ENCODE measurements at regions not wholly inside any gene's neighbourhood (a gene's known extent, or its start where the extent isn't known, plus 50 kb on each side); places are given as distances from the start of the nearest gene placed in this dataset.

DNA sequence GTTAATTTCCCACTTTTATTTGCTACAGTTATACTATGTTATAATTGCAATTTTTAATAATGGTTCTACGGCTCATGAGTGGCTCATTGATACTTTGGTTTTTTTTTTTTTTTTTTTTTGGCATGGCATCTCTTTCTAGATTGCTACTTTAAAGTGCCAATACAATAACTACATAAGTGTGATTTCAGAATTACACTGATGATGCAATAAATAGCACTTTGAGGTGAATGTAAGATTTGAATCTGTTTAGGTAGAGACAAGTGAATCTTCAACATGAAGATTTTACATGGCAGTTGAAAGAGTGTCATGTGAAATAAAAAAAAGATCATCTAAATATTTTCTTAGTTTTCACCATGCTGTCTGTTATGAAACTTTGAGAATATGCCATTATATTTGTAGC lies 75.7 kb downstream of the KBTBD8 start:
- Histone ChIP-seq H3F3A (ENCODE audit: insufficient read depth, low read length, poor library complexity, severe bottlenecking) (no peaks in the 10 kb centered on the region), H2AFZ (ENCODE audit: low read depth, low read length) (no peak overlapping the region), H3K27me3 (ENCODE audit: insufficient read depth, low read depth, low read length) (no peaks in the 10 kb centered on the region), H3K4me3 (ENCODE audit: low read length) (no peak overlapping the region), H3K9me3 (ENCODE audit: low read length) (no peaks in the 10 kb centered on the region), H3K9ac (ENCODE audit: low read length) (no peak overlapping the region), H3K36me3 (ENCODE audit: insufficient read depth, low read length) (no peaks in the 10 kb centered on the region), H3K9me2 (ENCODE audit: insufficient read depth, low read length) (no peaks in the 10 kb centered on the region), H3K79me2 (replicated peaks; ENCODE audit: insufficient read depth, low read length) (no peaks in the 10 kb centered on the region), H3K4me2 (ENCODE audit: low read length) (no peak overlapping the region), H3K27ac (ENCODE audit: low read length) (no peak overlapping the region), H4K20me1 (ENCODE audit: insufficient read depth) (no peaks in the 10 kb centered on the region)
- TF ChIP-seq EZH2 (IDR thresholded peaks at IDR 0.05; ENCODE audit: borderline replicate concordance, insufficient read depth, low read length, poor library complexity, severe bottlenecking) (no peak), TAF1 (IDR thresholded peaks at IDR 0.05; ENCODE audit: low read depth) (no peak), MXI1 (conservative IDR thresholded peaks at IDR 0.05; ENCODE audit: poor library complexity, severe bottlenecking) (no peak), SMC3 (conservative IDR thresholded peaks at IDR 0.05; ENCODE audit: poor library complexity) (no peak), POLR2AphosphoS5 (IDR thresholded peaks at IDR 0.05) (no peak), CTCF (IDR thresholded peaks at IDR 0.05; ENCODE audit: poor library complexity, severe bottlenecking) (no peak), EP300 (conservative IDR thresholded peaks at IDR 0.05; ENCODE audit: poor library complexity, severe bottlenecking) (no peak), RAD21 (conservative IDR thresholded peaks at IDR 0.05) (no peak)
- TF ChIP-seq, protein P1, sequence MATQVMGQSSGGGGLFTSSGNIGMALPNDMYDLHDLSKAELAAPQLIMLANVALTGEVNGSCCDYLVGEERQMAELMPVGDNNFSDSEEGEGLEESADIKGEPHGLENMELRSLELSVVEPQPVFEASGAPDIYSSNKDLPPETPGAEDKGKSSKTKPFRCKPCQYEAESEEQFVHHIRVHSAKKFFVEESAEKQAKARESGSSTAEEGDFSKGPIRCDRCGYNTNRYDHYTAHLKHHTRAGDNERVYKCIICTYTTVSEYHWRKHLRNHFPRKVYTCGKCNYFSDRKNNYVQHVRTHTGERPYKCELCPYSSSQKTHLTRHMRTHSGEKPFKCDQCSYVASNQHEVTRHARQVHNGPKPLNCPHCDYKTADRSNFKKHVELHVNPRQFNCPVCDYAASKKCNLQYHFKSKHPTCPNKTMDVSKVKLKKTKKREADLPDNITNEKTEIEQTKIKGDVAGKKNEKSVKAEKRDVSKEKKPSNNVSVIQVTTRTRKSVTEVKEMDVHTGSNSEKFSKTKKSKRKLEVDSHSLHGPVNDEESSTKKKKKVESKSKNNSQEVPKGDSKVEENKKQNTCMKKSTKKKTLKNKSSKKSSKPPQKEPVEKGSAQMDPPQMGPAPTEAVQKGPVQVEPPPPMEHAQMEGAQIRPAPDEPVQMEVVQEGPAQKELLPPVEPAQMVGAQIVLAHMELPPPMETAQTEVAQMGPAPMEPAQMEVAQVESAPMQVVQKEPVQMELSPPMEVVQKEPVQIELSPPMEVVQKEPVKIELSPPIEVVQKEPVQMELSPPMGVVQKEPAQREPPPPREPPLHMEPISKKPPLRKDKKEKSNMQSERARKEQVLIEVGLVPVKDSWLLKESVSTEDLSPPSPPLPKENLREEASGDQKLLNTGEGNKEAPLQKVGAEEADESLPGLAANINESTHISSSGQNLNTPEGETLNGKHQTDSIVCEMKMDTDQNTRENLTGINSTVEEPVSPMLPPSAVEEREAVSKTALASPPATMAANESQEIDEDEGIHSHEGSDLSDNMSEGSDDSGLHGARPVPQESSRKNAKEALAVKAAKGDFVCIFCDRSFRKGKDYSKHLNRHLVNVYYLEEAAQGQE (IDR thresholded peaks at IDR 0.05; ENCODE audit: borderline replicate concordance): no peak

DNA sequence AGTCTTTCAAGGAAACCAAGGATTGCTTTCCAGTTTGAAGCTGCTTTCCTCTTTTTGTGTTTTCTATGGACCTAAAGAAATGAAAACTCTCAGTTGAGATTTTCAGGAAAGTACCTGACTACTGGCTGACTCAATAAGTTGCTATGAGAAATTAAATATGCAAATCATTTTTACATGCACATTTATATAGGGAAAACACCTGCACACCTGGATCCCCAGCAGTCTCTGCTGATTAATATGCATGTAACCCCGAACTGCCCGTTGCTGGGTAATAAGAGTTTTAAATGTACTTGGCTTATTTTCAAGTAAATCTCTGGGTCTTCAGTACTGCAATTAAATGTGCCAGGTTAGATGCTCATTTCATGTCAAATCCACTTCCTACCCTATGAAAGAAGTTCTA lies 77.2 kb downstream of the KBTBD8 start:
- Histone ChIP-seq H3K27me3 (ENCODE audit: insufficient read depth, low read depth, low read length) (no peaks in the 10 kb centered on the region), H3K4me3 (ENCODE audit: low read length) (no peak overlapping the region), H2AFZ (ENCODE audit: low read depth, low read length) (no peak overlapping the region), H3K36me3 (ENCODE audit: insufficient read depth, low read length) (no peaks in the 10 kb centered on the region), H3K4me2 (ENCODE audit: low read length) (no peak overlapping the region), H3K79me2 (replicated peaks; ENCODE audit: insufficient read depth, low read length) (no peaks in the 10 kb centered on the region), H3F3A (ENCODE audit: insufficient read depth, low read length, poor library complexity, severe bottlenecking) (no peaks in the 10 kb centered on the region), H4K20me1 (ENCODE audit: insufficient read depth) (no peaks in the 10 kb centered on the region), H3K9ac (ENCODE audit: low read length) (no peak overlapping the region), H3K9me3 (ENCODE audit: low read length) (no peaks in the 10 kb centered on the region), H3K27ac (ENCODE audit: low read length) (no peak overlapping the region), H3K9me2 (ENCODE audit: insufficient read depth, low read length) (no peaks in the 10 kb centered on the region)
- TF ChIP-seq EZH2 (IDR thresholded peaks at IDR 0.05; ENCODE audit: borderline replicate concordance, insufficient read depth, low read length, poor library complexity, severe bottlenecking) (no peak), EP300 (conservative IDR thresholded peaks at IDR 0.05; ENCODE audit: poor library complexity, severe bottlenecking) (no peak), POLR2AphosphoS5 (IDR thresholded peaks at IDR 0.05) (no peak)

GRCh38 chr3:67076607-67077006 lies 78.5 kb downstream of the KBTBD8 start:
- no peaks in the 10 kb centered on the region for H4K20me1 ChIP-seq (ENCODE audit: insufficient read depth)
- H3K9me2 ChIP-seq (ENCODE audit: insufficient read depth, low read length): no peaks in the 10 kb centered on the region
- H3K27ac ChIP-seq (ENCODE audit: low read length): no peak overlapping the region
- TF ChIP-seq POLR2AphosphoS5 (IDR thresholded peaks at IDR 0.05) (no peak), EZH2 (IDR thresholded peaks at IDR 0.05; ENCODE audit: borderline replicate concordance, insufficient read depth, low read length, poor library complexity, severe bottlenecking) (no peak), EP300 (conservative IDR thresholded peaks at IDR 0.05; ENCODE audit: poor library complexity, severe bottlenecking) (no peak), RAD21 (conservative IDR thresholded peaks at IDR 0.05) (no peak), TAF1 (IDR thresholded peaks at IDR 0.05; ENCODE audit: low read depth) (no peak), SMC3 (conservative IDR thresholded peaks at IDR 0.05; ENCODE audit: poor library complexity) (no peak), MXI1 (conservative IDR thresholded peaks at IDR 0.05; ENCODE audit: poor library complexity, severe bottlenecking) (no peak), CTCF (IDR thresholded peaks at IDR 0.05; ENCODE audit: poor library complexity, severe bottlenecking) (no peak)
- TF ChIP-seq, protein P1 (IDR thresholded peaks at IDR 0.05; ENCODE audit: borderline replicate concordance): no peak
- no peaks in the 10 kb centered on the region for H3K9me3 ChIP-seq (ENCODE audit: low read length)
- H3K4me3 ChIP-seq (ENCODE audit: low read length): no peak overlapping the region
- no peak overlapping the region for H2AFZ ChIP-seq (ENCODE audit: low read depth, low read length)
- H3K9ac ChIP-seq (ENCODE audit: low read length): no peak overlapping the region
- no peaks in the 10 kb centered on the region for H3F3A ChIP-seq (ENCODE audit: insufficient read depth, low read length, poor library complexity, severe bottlenecking)
- H3K79me2 ChIP-seq (replicated peaks; ENCODE audit: insufficient read depth, low read length): no peaks in the 10 kb centered on the region
- H3K36me3 ChIP-seq (ENCODE audit: insufficient read depth, low read length): no peaks in the 10 kb centered on the region
- no peak overlapping the region for H3K4me2 ChIP-seq (ENCODE audit: low read length)
- H3K27me3 ChIP-seq (ENCODE audit: insufficient read depth, low read depth, low read length): no peaks in the 10 kb centered on the region

Data from neural cell (in vitro differentiated cells).